ENCODE measurements at regions not wholly inside any gene's neighbourhood (a gene's known extent, or its start where the extent isn't known, plus 50 kb on each side); places are given as distances from the start of the nearest gene placed in this dataset.

- no peak for DNase-seq (ENCODE audit: extremely low spot score)
- no peak for TF ChIP-seq POLR2A (IDR thresholded peaks at IDR 0.05; ENCODE audit: low read depth)
- WGBS = 70% methylated on average over 3 of the region's 3 CpGs
Observed at GRCh38 chr2:152942940-152943440, 224.6 kb downstream of the ARL6IP6 start.

GRCh38 chr2:152930501-152930900 is 212.1 kb downstream of the ARL6IP6 start:
- no peaks in the 10 kb centered on the region for H3K36me3 ChIP-seq
- 41% methylated on average over 2 of the region's 2 CpGs for WGBS
- no peaks in the 10 kb centered on the region for H3K27me3 ChIP-seq
- H3K4me1 ChIP-seq = peaks cover 0 to 7% (median 5%) of the 10 kb centered on the region in 4 donors
- H3K9me3 ChIP-seq = no peaks in the 10 kb centered on the region
- TF ChIP-seq EP300 (IDR thresholded peaks at IDR 0.05) (no peak), CTCF (IDR thresholded peaks at IDR 0.05) (no peak), POLR2A (IDR thresholded peaks at IDR 0.05; ENCODE audit: low read depth) (no peak), POLR2AphosphoS5 (IDR thresholded peaks at IDR 0.05) (no peak)
- H3K4me3 ChIP-seq = no peak overlapping the region
- no peak for DNase-seq (ENCODE audit: extremely low spot score)
- no peak overlapping the region for H3K27ac ChIP-seq (replicated peaks in 1 of 4)
- intact Hi-C loops (cut with DNase I) = no loop called here

More at GRCh38 chr2:152942940-152943440, 224.6 kb downstream of the ARL6IP6 start:
- H3K27me3 ChIP-seq = no peaks in the 10 kb centered on the region
- H3K4me3 ChIP-seq = no peak overlapping the region
- no peaks in the 10 kb centered on the region for H3K9me3 ChIP-seq
- no peak overlapping the region for H3K27ac ChIP-seq (replicated peaks in 1 of 4)
- H3K36me3 ChIP-seq = no peaks in the 10 kb centered on the region
- H3K4me1 ChIP-seq = peaks cover 0 to 8% (median 0%) of the 10 kb centered on the region in 4 donors
- intact Hi-C loops (cut with DNase I) = no loop called here

GRCh38 chr2:152929628-152930027 is 211.2 kb downstream of the ARL6IP6 start:
- H3K9me3 ChIP-seq = no peaks in the 10 kb centered on the region
- H3K4me1 ChIP-seq = peaks cover 0 to 12% (median 10%) of the 10 kb centered on the region in 4 donors
- no peak for DNase-seq (ENCODE audit: extremely low spot score)
- intact Hi-C loops (cut with DNase I) = loop anchor here (5.0 kb wide), 1 partner anchor 548 kb away; the partner anchor contains the start of gene RPRM
- no peaks in the 10 kb centered on the region for H3K36me3 ChIP-seq
- 79% methylated on average over 3 of the region's 3 CpGs for WGBS
- H3K4me3 ChIP-seq = no peak overlapping the region
- H3K27ac ChIP-seq (replicated peaks in 1 of 4) = no peak overlapping the region
- no peaks in the 10 kb centered on the region for H3K27me3 ChIP-seq
- TF ChIP-seq EP300 (IDR thresholded peaks at IDR 0.05) (no peak), CTCF (IDR thresholded peaks at IDR 0.05) (no peak), POLR2AphosphoS5 (IDR thresholded peaks at IDR 0.05) (peak in 1 of 2 donors; percentile 38), POLR2A (IDR thresholded peaks at IDR 0.05; ENCODE audit: low read depth) (no peak)

GRCh38 chr2:152925547-152926448 is 207.4 kb downstream of the ARL6IP6 start:
- H3K27me3 ChIP-seq = no peaks in the 10 kb centered on the region
- WGBS = 43% methylated on average over 11 of the region's 11 CpGs
- TF ChIP-seq POLR2AphosphoS5 (IDR thresholded peaks at IDR 0.05) = peak; percentile 31 to 61
- TF ChIP-seq CTCF (IDR thresholded peaks at IDR 0.05) = peak; percentile 59 to 80 (median 65)
- no peak for TF ChIP-seq EP300 (IDR thresholded peaks at IDR 0.05)
- no peaks in the 10 kb centered on the region for H3K36me3 ChIP-seq
- H3K4me1 ChIP-seq = peaks cover 0 to 21% (median 19%) of the 10 kb centered on the region in 4 donors
- intact Hi-C loops (cut with DNase I) = loop anchor here (5.0 kb wide), 1 partner anchor 552 kb away; the partner anchor contains the start of gene RPRM
- no peak overlapping the region for H3K4me3 ChIP-seq
- H3K27ac ChIP-seq (replicated peaks in 1 of 4) = no peak overlapping the region
- no peak for DNase-seq (ENCODE audit: extremely low spot score)
- no peaks in the 10 kb centered on the region for H3K9me3 ChIP-seq

GRCh38 chr2:152924722-152925121 is 206.3 kb downstream of the ARL6IP6 start:
- peak overlapping the region in 2 of 4 donors; percentile 40 to 65 for H3K27ac ChIP-seq (replicated peaks in 1 of 4)
- 52% methylated on average over 3 of the region's 3 CpGs for WGBS
- TF ChIP-seq CTCF (IDR thresholded peaks at IDR 0.05) (no peak), POLR2AphosphoS5 (IDR thresholded peaks at IDR 0.05) (peak; percentile 25 to 41), EP300 (IDR thresholded peaks at IDR 0.05) (no peak), POLR2A (IDR thresholded peaks at IDR 0.05; ENCODE audit: low read depth) (no peak)

More at GRCh38 chr2:152924722-152925121, 206.3 kb downstream of the ARL6IP6 start:
- DNase-seq (ENCODE audit: extremely low spot score) = no peak
- H3K9me3 ChIP-seq = no peaks in the 10 kb centered on the region
- intact Hi-C loops (cut with DNase I) = loop anchor here (5.0 kb wide), 1 partner anchor 553 kb away; the partner anchor contains the start of gene RPRM
- H3K27me3 ChIP-seq = no peaks in the 10 kb centered on the region
- peaks cover 0 to 27% (median 23%) of the 10 kb centered on the region in 4 donors for H3K4me1 ChIP-seq
- H3K4me3 ChIP-seq = no peak overlapping the region
- H3K36me3 ChIP-seq = no peaks in the 10 kb centered on the region
